ENCODE measurements at regions not wholly inside any gene's neighbourhood (a gene's known extent, or its start where the extent isn't known, plus 50 kb on each side); places are given as distances from the start of the nearest gene placed in this dataset.

- TF ChIP-seq TAF1 (IDR thresholded peaks at IDR 0.05; ENCODE audit: borderline replicate concordance, insufficient read depth, low read length), result no peak
- TF ChIP-seq POLR2AphosphoS5 (IDR thresholded peaks at IDR 0.05; ENCODE audit: low read depth, low read length), result no peak
- no peak for TF ChIP-seq SIN3A (IDR thresholded peaks at IDR 0.05; ENCODE audit: borderline replicate concordance, insufficient read depth, low read length)
- TF ChIP-seq, protein P1, sequence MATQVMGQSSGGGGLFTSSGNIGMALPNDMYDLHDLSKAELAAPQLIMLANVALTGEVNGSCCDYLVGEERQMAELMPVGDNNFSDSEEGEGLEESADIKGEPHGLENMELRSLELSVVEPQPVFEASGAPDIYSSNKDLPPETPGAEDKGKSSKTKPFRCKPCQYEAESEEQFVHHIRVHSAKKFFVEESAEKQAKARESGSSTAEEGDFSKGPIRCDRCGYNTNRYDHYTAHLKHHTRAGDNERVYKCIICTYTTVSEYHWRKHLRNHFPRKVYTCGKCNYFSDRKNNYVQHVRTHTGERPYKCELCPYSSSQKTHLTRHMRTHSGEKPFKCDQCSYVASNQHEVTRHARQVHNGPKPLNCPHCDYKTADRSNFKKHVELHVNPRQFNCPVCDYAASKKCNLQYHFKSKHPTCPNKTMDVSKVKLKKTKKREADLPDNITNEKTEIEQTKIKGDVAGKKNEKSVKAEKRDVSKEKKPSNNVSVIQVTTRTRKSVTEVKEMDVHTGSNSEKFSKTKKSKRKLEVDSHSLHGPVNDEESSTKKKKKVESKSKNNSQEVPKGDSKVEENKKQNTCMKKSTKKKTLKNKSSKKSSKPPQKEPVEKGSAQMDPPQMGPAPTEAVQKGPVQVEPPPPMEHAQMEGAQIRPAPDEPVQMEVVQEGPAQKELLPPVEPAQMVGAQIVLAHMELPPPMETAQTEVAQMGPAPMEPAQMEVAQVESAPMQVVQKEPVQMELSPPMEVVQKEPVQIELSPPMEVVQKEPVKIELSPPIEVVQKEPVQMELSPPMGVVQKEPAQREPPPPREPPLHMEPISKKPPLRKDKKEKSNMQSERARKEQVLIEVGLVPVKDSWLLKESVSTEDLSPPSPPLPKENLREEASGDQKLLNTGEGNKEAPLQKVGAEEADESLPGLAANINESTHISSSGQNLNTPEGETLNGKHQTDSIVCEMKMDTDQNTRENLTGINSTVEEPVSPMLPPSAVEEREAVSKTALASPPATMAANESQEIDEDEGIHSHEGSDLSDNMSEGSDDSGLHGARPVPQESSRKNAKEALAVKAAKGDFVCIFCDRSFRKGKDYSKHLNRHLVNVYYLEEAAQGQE (IDR thresholded peaks at IDR 0.05; ENCODE audit: insufficient read depth in 1 of 2, low read depth in 2 of 2, low read length in 2 of 2), result no peak
- no peak for TF ChIP-seq FOXP2 (optimal IDR thresholded peaks at IDR 0.05; ENCODE audit: borderline replicate concordance, extremely low read depth, extremely low read length, insufficient read depth)
Measured at GRCh38 chr9:82600536-82601292, 462.2 kb downstream of the RASEF start.

Measured in PFSK-1 (cell line).